Central memory CD4-positive, alpha-beta T cell (primary cell): ENCODE measurements at regions not wholly inside any gene's neighbourhood (a gene's known extent, or its start where the extent isn't known, plus 50 kb on each side); places are given as distances from the start of the nearest gene placed in this dataset.
"Not testable (repeated sequence)": the region's sequence is repeated elsewhere in the genome, so short reads cannot be mapped to it uniquely, and the experiment has no call there.

Source experiments
- DNase-seq: peaks from one replicate; pipeline ENCODE4 v3.0.0; 2022

DNA sequence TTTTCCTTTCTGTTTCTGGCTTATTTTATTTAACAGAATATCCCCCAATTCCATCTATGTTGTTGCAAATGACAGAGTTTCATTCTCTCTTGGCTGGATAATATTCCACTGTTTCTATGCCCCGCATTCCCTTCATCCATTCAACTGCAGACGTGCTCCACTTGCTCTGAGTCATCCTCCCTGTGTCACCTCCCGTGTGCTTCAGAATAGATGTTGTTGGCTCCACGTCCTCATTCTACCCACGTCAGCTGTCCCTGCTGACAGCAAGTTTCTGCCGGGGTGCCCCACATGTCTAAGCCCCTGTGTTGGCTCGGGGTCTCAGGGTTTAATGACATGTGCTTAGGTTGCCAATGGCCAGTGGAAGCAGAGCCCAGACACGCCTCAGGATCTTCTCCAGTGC, 1041.0 kb downstream of the UQCRFS1 start:
- no peak for DNase-seq

- DNase-seq = no peak
Measured at GRCh38 chr19:28170066-28170465, 1042.9 kb downstream of the UQCRFS1 start.

- DNase-seq = no peak
Measured at GRCh38 chr19:28169168-28169887, 1043.6 kb downstream of the UQCRFS1 start.

- no peak for DNase-seq
Measured at GRCh38 chr19:28168557-28168956, 1044.4 kb downstream of the UQCRFS1 start.

GRCh38 chr19:28166025-28166424, 1046.9 kb downstream of the UQCRFS1 start:
- no peak for DNase-seq

- DNase-seq = no peak
Measured at GRCh38 chr19:28164214-28164613, 1048.7 kb downstream of the UQCRFS1 start.

DNA sequence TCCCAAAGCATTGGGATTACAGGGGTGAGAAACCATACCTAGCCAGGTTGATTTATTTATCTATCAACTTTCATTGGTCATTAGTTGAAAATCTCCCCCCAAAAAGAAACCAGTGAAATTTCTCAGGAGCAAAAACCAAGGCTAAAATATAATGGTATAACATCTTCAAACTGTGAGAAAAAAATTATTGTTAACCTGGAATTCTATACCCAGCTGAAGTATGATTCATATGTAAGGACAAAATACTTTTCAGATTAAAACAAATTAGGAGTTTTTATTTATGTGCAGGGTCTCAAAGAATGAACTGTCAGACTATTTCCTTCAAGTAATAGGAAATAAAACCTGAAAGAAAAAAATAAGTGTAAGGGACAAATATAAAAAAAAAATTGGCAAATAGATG, 1053.9 kb downstream of the UQCRFS1 start:
- no peak for DNase-seq

- no peak for DNase-seq
Measured at GRCh38 chr19:28155265-28155664, 1057.7 kb downstream of the UQCRFS1 start.

- no peak for DNase-seq
Measured at GRCh38 chr19:28154077-28154476, 1058.9 kb downstream of the UQCRFS1 start.

DNA sequence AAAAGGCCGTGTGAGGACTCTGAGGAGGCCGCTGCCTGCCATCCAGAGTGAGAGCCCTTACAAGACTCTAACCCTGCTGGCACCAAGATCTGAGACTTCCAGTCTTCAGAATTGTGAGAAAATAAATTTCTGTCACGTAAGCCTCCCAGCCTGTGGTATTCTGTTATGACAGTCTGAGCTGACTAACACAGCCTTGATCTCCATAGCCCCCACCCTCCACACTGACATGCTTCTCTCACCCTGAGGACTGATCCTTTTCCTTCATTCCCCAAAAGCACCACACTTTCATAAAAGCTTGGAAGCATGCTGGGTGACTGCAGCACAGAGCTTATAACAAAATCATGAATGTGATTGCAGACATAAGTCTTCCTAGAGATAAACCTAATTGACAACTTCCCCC, 1059.8 kb downstream of the UQCRFS1 start:
- no peak for DNase-seq

GRCh38 chr19:28152195-28152594, 1060.8 kb downstream of the UQCRFS1 start:
- no peak for DNase-seq

GRCh38 chr19:28150129-28150528, 1062.8 kb downstream of the UQCRFS1 start:
- no peak for DNase-seq

DNA sequence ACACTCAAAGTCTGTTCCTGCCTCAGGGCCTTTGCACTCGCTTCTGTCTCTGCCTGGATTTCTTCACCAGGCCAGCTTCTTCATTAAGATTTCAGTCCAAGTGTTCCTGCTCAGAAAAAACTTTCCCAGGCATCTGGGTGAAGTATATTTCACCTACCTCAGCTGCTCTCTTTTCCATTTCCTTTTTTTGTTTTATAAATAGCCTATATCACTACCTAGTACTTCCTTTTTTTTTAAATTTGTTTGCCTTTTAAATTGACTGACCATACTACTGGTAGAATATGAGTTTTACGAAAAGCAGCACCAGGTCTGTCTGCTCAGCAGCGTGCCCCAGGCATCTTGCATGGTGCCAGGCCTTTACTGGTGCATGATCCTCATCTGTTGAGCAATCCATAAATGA, 1064.4 kb downstream of the UQCRFS1 start:
- DNase-seq = no peak

DNA sequence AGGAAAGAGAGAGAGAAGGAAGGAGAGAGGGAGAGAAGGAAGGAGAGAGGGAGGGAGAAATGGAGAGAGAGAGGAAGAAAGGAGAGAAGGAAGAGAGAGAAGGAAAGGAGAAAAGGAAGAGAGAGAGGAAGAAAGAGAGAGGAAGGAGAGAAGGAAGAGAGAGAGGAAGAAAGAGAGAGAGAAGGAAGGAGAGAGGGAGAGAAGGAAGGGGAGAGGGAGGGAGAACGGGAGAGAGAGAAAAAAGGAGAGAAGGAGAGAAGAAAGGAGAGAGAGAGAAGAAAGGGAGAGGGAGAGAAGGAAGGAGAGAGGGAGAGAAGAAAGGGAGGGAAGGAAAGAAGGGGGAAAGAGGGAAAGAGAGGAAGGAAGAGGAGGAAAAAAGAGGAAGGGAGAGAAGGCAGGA, 1070.7 kb downstream of the UQCRFS1 start:
- no peak for DNase-seq

DNA sequence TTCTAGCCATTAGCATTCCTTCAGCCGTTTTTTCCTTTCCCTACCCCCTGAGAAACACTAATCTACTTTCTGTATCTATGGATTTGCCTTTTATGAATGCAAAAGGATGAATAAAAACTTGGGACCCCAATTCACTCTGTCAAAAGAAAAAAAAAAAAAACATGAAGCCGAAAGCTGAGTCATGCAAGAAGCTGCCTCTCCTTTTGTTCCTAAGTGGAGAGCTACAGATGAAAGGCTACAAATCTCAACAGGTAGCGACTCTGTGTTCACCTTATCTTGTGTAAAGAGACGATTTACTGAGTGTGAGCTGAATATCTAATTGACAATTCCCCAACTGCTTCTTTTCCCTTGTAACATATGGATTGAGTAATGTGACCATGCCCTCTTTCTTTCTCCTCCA, 1072.8 kb downstream of the UQCRFS1 start:
- DNase-seq = no peak

- DNase-seq = no peak
Measured at GRCh38 chr19:28137772-28138171, 1075.2 kb downstream of the UQCRFS1 start.

GRCh38 chr19:28136796-28137195, 1076.2 kb downstream of the UQCRFS1 start:
- DNase-seq = no peak

GRCh38 chr19:28135825-28136224, 1077.1 kb downstream of the UQCRFS1 start:
- DNase-seq = no peak

DNA sequence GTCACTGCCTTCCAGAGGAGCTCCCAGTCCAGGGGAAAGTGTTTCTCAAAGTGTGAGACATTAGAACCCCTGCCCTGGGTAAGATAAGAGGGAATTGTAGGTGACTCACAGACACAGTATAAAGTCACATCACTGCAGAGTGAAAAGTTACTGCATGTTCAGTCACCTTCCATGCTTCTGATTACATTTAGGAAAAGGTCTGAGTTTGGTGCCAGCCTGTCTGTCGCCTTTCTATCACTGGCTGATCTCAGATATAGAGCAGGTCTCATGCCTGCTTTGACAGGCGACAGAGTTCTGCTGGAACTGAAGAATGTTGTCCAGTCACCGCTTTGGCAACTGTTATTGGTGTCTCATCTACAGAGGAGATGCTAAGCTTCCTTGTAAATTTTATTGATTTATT, 1078.6 kb downstream of the UQCRFS1 start:
- DNase-seq = no peak

DNA sequence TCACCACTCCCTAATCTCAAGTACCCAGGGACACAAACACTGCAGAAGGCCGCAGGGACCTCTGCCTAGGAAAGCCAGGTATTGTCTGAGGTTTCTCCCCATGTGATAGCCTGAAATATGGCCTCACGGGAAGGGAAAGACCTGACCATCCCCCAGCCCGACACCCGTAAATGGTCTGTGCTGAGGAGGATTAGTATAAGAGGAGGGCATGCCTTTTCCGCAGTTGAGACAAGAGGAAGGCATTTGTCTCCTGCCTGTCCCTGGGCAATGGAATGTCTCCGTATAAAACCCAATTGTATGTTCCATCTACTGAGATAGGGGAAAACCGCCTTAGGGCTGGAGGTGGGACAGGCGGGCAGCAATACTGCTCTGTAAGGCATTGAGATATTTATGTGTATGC, 1082.1 kb downstream of the UQCRFS1 start:
- not testable (repeated sequence) for DNase-seq

DNA sequence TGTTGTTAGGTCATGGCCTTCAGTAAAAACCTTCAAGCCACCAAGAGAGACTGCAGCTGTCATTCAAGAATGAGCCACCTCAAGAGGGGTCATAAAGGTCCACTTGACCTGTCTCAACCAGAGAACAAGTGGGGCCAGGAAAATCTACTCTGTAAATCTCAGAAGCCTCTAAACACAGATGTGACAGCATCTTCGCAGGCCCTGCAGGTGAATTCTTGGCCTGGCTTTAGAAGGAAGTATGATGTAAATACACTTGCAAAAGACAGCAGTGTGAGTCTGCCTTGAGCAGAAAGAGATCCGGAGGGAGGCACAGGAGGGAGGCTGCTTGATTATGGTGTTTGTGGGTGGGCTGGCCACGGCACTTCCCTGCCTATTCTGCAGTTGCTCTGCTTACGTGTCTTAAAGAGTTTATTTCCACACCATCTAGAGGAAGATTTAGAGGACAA, 1082.9 kb downstream of the UQCRFS1 start:
- no peak for DNase-seq

- DNase-seq = no peak
Measured at GRCh38 chr19:28128341-28128740, 1084.6 kb downstream of the UQCRFS1 start.

GRCh38 chr19:28126135-28126898, 1086.6 kb downstream of the UQCRFS1 start:
- no peak for DNase-seq

- DNase-seq = no peak
Measured at GRCh38 chr19:28122734-28123133, 1090.2 kb downstream of the UQCRFS1 start.
